Mammary epithelial cell (primary cell): ENCODE measurements at regions not wholly inside any gene's neighbourhood (a gene's known extent, or its start where the extent isn't known, plus 50 kb on each side); places are given as distances from the start of the nearest gene placed in this dataset.

ENCODE experiments used
- EZH2 ChIP-seq: IDR thresholded peaks from 2 replicates; pipeline ENCODE4 v1.6.1; 2012; ENCODE audit warnings: low read length, inconsistent platforms, borderline replicate concordance
- TF ChIP-seq, protein P1 (sequence below), 2 donors: IDR thresholded peaks in 1 of 2; conservative IDR thresholded peaks in 1 of 2; 2 replicates each; pipeline ENCODE4 v1.5.1; 2011 to 2012; ENCODE audit warnings: inconsistent platforms in 2 of 2, low read length in 2 of 2, mild to moderate bottlenecking in 2 of 2, control low read depth in 1 of 2, low read depth in 1 of 2; ENCODE audit not compliant: insufficient read depth in 1 of 2; ENCODE audit errors: extremely low read depth in 1 of 2

DNA sequence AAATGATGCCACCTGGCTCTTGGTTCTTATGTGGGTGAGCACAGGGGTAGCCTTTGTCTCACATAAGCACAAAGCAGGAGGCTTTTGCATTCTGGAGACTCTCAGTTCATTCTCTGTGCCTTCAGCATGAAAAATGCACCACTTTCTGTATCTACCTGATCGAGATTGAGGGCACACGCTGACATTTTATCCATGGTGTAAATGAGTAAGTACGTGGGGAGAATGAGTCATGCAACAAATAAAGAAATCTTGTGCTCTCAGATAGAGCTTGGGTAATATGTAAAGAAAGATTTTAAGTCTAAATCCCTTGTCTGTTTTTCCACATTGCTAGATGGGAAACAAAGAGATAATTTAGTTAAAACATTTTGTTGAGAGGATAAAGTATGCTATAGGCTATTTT lies 607.2 kb upstream of the WWC1 start:
- TF ChIP-seq, protein P1, sequence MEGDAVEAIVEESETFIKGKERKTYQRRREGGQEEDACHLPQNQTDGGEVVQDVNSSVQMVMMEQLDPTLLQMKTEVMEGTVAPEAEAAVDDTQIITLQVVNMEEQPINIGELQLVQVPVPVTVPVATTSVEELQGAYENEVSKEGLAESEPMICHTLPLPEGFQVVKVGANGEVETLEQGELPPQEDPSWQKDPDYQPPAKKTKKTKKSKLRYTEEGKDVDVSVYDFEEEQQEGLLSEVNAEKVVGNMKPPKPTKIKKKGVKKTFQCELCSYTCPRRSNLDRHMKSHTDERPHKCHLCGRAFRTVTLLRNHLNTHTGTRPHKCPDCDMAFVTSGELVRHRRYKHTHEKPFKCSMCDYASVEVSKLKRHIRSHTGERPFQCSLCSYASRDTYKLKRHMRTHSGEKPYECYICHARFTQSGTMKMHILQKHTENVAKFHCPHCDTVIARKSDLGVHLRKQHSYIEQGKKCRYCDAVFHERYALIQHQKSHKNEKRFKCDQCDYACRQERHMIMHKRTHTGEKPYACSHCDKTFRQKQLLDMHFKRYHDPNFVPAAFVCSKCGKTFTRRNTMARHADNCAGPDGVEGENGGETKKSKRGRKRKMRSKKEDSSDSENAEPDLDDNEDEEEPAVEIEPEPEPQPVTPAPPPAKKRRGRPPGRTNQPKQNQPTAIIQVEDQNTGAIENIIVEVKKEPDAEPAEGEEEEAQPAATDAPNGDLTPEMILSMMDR (conservative IDR thresholded peaks at IDR 0.05 in 1 of 2, IDR thresholded peaks at IDR 0.05 in 1 of 2; ENCODE audit: extremely low read depth in 1 of 2, insufficient read depth in 1 of 2, low read depth in 1 of 2, low read length in 2 of 2): no peak
- TF ChIP-seq EZH2: no peak
